ENCODE measurements at regions not wholly inside any gene's neighbourhood (a gene's known extent, or its start where the extent isn't known, plus 50 kb on each side); places are given as distances from the start of the nearest gene placed in this dataset.
"Not testable (repeated sequence)": the region's sequence is repeated elsewhere in the genome, so short reads cannot be mapped to it uniquely, and the experiment has no call there.

DNA sequence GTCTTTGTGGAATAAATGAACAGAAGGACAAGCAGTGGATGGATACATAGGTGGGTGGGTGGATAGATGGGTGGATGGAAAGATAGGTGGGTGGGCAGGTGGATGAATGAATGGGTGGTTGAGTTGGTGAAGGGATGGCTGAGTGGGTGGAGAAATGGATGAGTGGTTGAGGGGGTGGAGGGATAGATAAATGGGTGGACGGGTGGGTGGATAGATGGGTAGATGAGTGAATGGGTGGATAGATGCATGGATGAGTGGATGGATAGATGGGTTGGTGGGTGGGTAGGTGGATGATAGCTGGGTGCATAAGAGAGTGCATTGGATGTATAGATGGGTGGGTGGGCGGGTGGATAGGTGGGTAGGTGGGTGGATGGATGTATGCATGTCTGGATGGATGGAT, 63.5 kb downstream of the UNC93B1 start:
- H3K36me3 ChIP-seq (ENCODE audit: control insufficient read depth in 2 of 2, insufficient read depth in 2 of 2, low read length in 2 of 2); H3K9me3 ChIP-seq (ENCODE audit: control insufficient read depth in 2 of 2, low read length in 2 of 2); H3K9ac ChIP-seq (ENCODE audit: low read depth in 1 of 2, low read length in 2 of 2); H3K4me1 ChIP-seq (ENCODE audit: control insufficient read depth in 2 of 2, insufficient read depth in 2 of 2, low read length in 2 of 2); H3K27ac ChIP-seq (ENCODE audit: low read depth in 2 of 2, low read length in 2 of 2); H3K27me3 ChIP-seq (ENCODE audit: control insufficient read depth in 2 of 2, insufficient read depth in 2 of 2, low read length in 2 of 2); H3K4me3 ChIP-seq (ENCODE audit: low read length in 2 of 2): not testable (repeated sequence)

DNA sequence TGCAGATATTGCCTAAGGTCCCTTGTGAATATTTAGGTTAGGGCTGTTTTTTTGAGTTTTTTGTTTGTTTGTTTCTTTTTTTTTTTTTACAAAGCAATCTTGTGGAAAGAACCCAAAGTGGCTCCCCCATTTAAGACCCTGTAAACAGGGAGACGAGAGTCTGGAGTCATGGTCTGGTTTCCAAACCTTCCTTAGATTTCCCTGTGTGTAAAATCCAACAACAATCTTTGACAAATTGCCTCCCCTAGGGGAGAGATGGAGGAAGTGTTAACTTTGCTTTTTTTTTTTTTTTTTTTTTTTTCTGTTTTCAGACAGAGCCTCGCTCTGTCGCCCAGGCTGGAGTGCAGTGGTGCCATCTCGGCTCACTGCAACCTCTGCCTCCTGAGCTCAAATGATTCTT, 64.9 kb downstream of the UNC93B1 start:
- H3K4me1 ChIP-seq (ENCODE audit: control insufficient read depth in 2 of 2, insufficient read depth in 2 of 2, low read length in 2 of 2); H3K27ac ChIP-seq (ENCODE audit: low read depth in 2 of 2, low read length in 2 of 2); H3K27me3 ChIP-seq (ENCODE audit: control insufficient read depth in 2 of 2, insufficient read depth in 2 of 2, low read length in 2 of 2); H3K9me3 ChIP-seq (ENCODE audit: control insufficient read depth in 2 of 2, low read length in 2 of 2); H3K36me3 ChIP-seq (ENCODE audit: control insufficient read depth in 2 of 2, insufficient read depth in 2 of 2, low read length in 2 of 2); H3K4me3 ChIP-seq (ENCODE audit: low read length in 2 of 2); H3K9ac ChIP-seq (ENCODE audit: low read depth in 1 of 2, low read length in 2 of 2): not testable (repeated sequence)

DNA sequence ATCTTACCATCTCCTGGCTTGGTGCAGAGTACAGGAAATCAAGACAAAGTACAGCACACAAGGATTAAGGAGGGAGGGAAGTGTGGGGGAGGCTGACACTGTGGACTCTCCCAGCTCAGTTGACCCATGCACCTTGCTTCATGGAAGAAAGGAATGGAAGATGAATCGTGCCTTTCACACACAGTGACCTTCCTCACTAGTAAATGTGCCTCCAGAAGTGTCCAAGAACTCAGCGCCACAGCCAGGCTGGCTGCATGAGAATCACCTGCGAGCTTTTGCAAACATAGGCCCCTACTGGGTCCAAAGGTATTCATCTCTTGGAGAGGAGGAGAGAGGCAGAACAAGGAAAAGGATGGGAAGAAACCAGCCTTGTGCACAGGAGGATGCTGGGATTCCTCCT, 65.5 kb downstream of the UNC93B1 start:
- H3K36me3 ChIP-seq (ENCODE audit: control insufficient read depth in 2 of 2, insufficient read depth in 2 of 2, low read length in 2 of 2); H3K9me3 ChIP-seq (ENCODE audit: control insufficient read depth in 2 of 2, low read length in 2 of 2); H3K4me1 ChIP-seq (ENCODE audit: control insufficient read depth in 2 of 2, insufficient read depth in 2 of 2, low read length in 2 of 2); H3K27ac ChIP-seq (ENCODE audit: low read depth in 2 of 2, low read length in 2 of 2); H3K9ac ChIP-seq (ENCODE audit: low read depth in 1 of 2, low read length in 2 of 2); H3K4me3 ChIP-seq (ENCODE audit: low read length in 2 of 2); H3K27me3 ChIP-seq (ENCODE audit: control insufficient read depth in 2 of 2, insufficient read depth in 2 of 2, low read length in 2 of 2): not testable (repeated sequence)

DNA sequence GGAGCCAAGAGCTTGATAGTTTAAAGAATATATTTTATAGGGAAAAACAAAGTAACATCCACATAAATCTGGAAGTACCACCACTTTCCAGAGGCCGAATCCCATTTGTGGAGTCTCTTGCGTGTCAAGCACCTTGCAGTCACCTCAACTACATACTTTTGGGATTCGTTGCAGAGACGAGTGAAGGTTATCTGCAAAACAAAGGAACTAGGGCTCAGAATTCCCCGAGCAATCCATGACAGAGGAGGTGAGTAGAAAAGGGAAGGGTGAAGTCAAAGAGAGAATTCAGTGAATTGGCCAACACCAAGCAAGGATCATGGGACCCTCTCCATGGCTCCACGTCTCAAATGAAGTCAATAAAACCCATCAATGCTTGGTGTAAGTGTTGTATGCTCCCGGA, 80.3 kb downstream of the UNC93B1 start:
- not testable (repeated sequence) for H3K4me1 ChIP-seq (ENCODE audit: control insufficient read depth in 2 of 2, insufficient read depth in 2 of 2, low read length in 2 of 2); H3K9me3 ChIP-seq (ENCODE audit: control insufficient read depth in 2 of 2, low read length in 2 of 2); H3K36me3 ChIP-seq (ENCODE audit: control insufficient read depth in 2 of 2, insufficient read depth in 2 of 2, low read length in 2 of 2); H3K27me3 ChIP-seq (ENCODE audit: control insufficient read depth in 2 of 2, insufficient read depth in 2 of 2, low read length in 2 of 2); H3K4me3 ChIP-seq (ENCODE audit: low read length in 2 of 2); H3K9ac ChIP-seq (ENCODE audit: low read depth in 1 of 2, low read length in 2 of 2); H3K27ac ChIP-seq (ENCODE audit: low read depth in 2 of 2, low read length in 2 of 2)

DNA sequence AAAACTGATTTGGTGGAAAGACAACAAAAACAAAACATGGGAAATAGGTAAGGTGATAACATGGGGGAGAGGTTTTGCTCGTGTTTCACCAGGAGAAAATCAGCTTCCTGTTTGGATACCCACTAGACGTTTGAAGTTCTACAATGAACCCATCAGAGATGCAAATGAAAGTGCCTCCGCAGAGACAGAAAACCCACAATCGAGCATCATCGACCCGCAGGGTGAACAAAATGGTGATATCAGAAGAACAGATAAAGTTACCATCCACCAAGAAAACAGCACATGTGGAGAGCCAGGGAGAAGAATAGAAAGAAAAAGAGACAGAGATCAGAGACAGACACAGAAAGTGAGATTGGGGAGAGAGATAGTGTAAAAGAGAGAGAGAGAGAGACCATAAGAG, 83.4 kb downstream of the UNC93B1 start:
- H3K9ac ChIP-seq (ENCODE audit: low read depth in 1 of 2, low read length in 2 of 2); H3K4me3 ChIP-seq (ENCODE audit: low read length in 2 of 2); H3K36me3 ChIP-seq (ENCODE audit: control insufficient read depth in 2 of 2, insufficient read depth in 2 of 2, low read length in 2 of 2); H3K9me3 ChIP-seq (ENCODE audit: control insufficient read depth in 2 of 2, low read length in 2 of 2); H3K27ac ChIP-seq (ENCODE audit: low read depth in 2 of 2, low read length in 2 of 2); H3K4me1 ChIP-seq (ENCODE audit: control insufficient read depth in 2 of 2, insufficient read depth in 2 of 2, low read length in 2 of 2); H3K27me3 ChIP-seq (ENCODE audit: control insufficient read depth in 2 of 2, insufficient read depth in 2 of 2, low read length in 2 of 2): not testable (repeated sequence)

DNA sequence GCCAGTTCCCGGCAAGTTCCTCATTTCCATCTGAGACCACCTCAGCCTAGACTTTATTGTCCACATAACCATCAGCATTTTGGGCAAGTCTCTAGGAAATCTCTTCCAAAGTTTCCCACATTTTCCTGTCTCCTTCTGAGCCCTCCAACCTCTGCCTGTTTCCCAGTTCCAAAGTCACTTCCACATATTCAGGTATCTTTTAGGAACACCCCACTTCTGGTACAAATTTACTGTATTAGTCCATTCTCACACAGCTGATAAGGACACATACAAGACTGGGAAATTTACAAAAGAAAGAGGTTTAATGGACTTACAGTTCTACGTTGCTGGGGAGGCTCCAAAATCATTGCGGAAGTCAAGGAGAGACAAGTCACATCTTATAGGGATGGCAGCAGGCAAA, 91.7 kb downstream of the UNC93B1 start:
- H3K9me3 ChIP-seq (ENCODE audit: control insufficient read depth in 2 of 2, low read length in 2 of 2); H3K27ac ChIP-seq (ENCODE audit: low read depth in 2 of 2, low read length in 2 of 2); H3K4me1 ChIP-seq (ENCODE audit: control insufficient read depth in 2 of 2, insufficient read depth in 2 of 2, low read length in 2 of 2); H3K9ac ChIP-seq (ENCODE audit: low read depth in 1 of 2, low read length in 2 of 2); H3K36me3 ChIP-seq (ENCODE audit: control insufficient read depth in 2 of 2, insufficient read depth in 2 of 2, low read length in 2 of 2); H3K27me3 ChIP-seq (ENCODE audit: control insufficient read depth in 2 of 2, insufficient read depth in 2 of 2, low read length in 2 of 2); H3K4me3 ChIP-seq (ENCODE audit: low read length in 2 of 2): not testable (repeated sequence)

DNA sequence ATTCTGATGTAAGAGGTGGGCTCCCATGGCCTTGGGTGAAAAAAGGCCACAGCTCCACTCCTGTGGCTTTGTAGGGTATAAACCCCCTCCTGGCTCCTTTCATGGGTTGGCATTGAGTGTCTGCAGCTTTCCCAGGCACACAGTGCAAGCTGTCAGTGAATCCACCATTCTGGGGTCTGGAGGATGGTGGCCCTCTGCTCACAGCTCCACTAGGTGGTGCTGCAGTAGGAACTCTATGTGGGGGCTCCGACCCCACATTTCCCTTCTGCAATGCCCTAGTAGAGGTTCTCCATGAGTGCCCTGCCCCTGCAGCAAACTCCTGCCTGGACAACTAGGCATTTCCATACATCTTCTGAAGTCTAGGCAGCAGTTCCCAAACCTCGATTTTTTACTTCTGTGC, 92.7 kb downstream of the UNC93B1 start:
- not testable (repeated sequence) for H3K27me3 ChIP-seq (ENCODE audit: control insufficient read depth in 2 of 2, insufficient read depth in 2 of 2, low read length in 2 of 2)

DNA sequence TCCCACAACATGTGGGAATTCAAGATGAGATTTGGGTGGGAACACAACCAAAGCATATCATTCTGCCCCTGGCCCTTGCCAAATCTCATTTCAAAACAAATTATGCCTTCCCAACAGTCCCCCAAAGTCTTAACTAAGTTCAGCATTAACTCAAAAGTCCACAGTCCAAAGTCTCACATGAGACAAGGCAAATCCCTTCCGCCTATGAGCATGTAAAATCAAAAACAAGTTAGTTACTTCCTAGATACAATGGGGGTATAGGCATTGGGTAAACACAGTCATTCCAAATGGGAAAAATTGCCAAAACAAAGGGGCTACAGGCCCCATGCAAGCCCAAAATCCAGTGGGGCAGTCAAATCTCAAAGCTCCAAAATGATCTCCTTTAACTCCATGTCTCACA, 93.1 kb downstream of the UNC93B1 start:
- not testable (repeated sequence) for H3K4me3 ChIP-seq (ENCODE audit: low read length in 2 of 2); H3K9ac ChIP-seq (ENCODE audit: low read depth in 1 of 2, low read length in 2 of 2); H3K27ac ChIP-seq (ENCODE audit: low read depth in 2 of 2, low read length in 2 of 2); H3K36me3 ChIP-seq (ENCODE audit: control insufficient read depth in 2 of 2, insufficient read depth in 2 of 2, low read length in 2 of 2); H3K9me3 ChIP-seq (ENCODE audit: control insufficient read depth in 2 of 2, low read length in 2 of 2); H3K4me1 ChIP-seq (ENCODE audit: control insufficient read depth in 2 of 2, insufficient read depth in 2 of 2, low read length in 2 of 2); H3K27me3 ChIP-seq (ENCODE audit: control insufficient read depth in 2 of 2, insufficient read depth in 2 of 2, low read length in 2 of 2)

More for the DNA sequence above, 92.7 kb downstream of the UNC93B1 start:
- H3K4me3 ChIP-seq (ENCODE audit: low read length in 2 of 2); H3K9me3 ChIP-seq (ENCODE audit: control insufficient read depth in 2 of 2, low read length in 2 of 2); H3K36me3 ChIP-seq (ENCODE audit: control insufficient read depth in 2 of 2, insufficient read depth in 2 of 2, low read length in 2 of 2); H3K27ac ChIP-seq (ENCODE audit: low read depth in 2 of 2, low read length in 2 of 2); H3K4me1 ChIP-seq (ENCODE audit: control insufficient read depth in 2 of 2, insufficient read depth in 2 of 2, low read length in 2 of 2); H3K9ac ChIP-seq (ENCODE audit: low read depth in 1 of 2, low read length in 2 of 2): not testable (repeated sequence)

DNA sequence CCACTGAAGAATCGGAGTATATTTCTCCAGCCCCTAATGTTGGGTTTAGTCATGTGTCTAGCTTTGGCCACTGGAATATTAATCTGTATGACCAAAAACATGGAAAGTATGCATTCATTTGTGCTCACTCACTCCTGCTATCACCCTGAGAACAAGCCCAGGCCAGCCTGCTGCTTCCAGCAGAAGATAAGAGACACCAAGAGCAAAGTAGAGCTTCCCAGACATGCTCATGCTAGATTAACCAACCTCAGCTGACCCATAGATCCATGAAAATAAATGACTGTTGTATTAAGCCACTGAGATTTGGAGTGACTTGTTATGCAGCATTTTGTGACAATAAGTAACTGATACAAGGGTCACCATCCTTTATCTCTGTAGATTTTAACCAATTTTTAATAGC, 96.9 kb downstream of the UNC93B1 start:
- H3K27me3 ChIP-seq (ENCODE audit: control insufficient read depth in 2 of 2, insufficient read depth in 2 of 2, low read length in 2 of 2); H3K9me3 ChIP-seq (ENCODE audit: control insufficient read depth in 2 of 2, low read length in 2 of 2); H3K36me3 ChIP-seq (ENCODE audit: control insufficient read depth in 2 of 2, insufficient read depth in 2 of 2, low read length in 2 of 2); H3K4me3 ChIP-seq (ENCODE audit: low read length in 2 of 2); H3K27ac ChIP-seq (ENCODE audit: low read depth in 2 of 2, low read length in 2 of 2); H3K9ac ChIP-seq (ENCODE audit: low read depth in 1 of 2, low read length in 2 of 2); H3K4me1 ChIP-seq (ENCODE audit: control insufficient read depth in 2 of 2, insufficient read depth in 2 of 2, low read length in 2 of 2): not testable (repeated sequence)

DNA sequence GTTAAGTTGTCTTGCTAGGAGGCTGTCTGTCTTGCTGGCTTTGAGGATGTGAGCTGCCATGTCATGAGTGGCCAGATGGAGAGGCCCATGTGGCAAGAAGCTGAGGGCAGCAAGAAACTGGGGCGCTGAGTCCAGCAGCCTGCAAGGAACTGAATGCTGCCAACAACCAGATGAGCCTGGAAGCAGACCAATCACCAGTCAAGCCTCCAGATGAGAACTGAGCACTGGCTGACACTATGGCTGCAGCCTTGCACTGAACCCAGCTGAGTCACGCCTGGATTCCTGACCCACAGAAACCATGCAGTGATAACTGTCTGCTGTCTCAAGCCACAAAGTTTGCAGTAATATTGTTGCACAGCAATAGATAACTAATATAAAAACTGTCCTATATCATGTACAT, 104.4 kb downstream of the UNC93B1 start:
- not testable (repeated sequence) for H3K36me3 ChIP-seq (ENCODE audit: control insufficient read depth in 2 of 2, insufficient read depth in 2 of 2, low read length in 2 of 2); H3K27ac ChIP-seq (ENCODE audit: low read depth in 2 of 2, low read length in 2 of 2); H3K4me1 ChIP-seq (ENCODE audit: control insufficient read depth in 2 of 2, insufficient read depth in 2 of 2, low read length in 2 of 2); H3K27me3 ChIP-seq (ENCODE audit: control insufficient read depth in 2 of 2, insufficient read depth in 2 of 2, low read length in 2 of 2); H3K9ac ChIP-seq (ENCODE audit: low read depth in 1 of 2, low read length in 2 of 2); H3K4me3 ChIP-seq (ENCODE audit: low read length in 2 of 2); H3K9me3 ChIP-seq (ENCODE audit: control insufficient read depth in 2 of 2, low read length in 2 of 2)

DNA sequence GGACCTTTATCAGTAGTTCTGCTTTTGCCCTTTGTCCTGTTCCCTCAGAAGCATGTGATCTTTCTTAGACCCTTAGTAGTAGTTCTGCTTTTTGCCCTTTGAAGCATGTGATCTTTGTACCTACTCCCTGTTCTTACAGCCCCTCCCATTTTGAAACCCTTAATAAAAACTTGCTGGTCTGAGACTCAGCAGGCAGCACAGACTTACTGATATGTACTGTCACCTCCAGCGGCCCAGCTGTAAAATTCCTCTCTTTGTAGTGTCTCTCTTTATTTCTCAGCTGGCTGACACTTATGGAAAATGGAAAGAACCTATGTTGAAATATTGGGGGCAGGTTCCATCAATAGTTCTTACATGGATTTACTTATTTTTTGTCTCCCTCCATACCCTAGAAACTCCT, 110.4 kb downstream of the UNC93B1 start:
- not testable (repeated sequence) for H3K36me3 ChIP-seq (ENCODE audit: control insufficient read depth in 2 of 2, insufficient read depth in 2 of 2, low read length in 2 of 2); H3K27me3 ChIP-seq (ENCODE audit: control insufficient read depth in 2 of 2, insufficient read depth in 2 of 2, low read length in 2 of 2); H3K9ac ChIP-seq (ENCODE audit: low read depth in 1 of 2, low read length in 2 of 2); H3K4me1 ChIP-seq (ENCODE audit: control insufficient read depth in 2 of 2, insufficient read depth in 2 of 2, low read length in 2 of 2); H3K4me3 ChIP-seq (ENCODE audit: low read length in 2 of 2); H3K27ac ChIP-seq (ENCODE audit: low read depth in 2 of 2, low read length in 2 of 2); H3K9me3 ChIP-seq (ENCODE audit: control insufficient read depth in 2 of 2, low read length in 2 of 2)
